ENCODE measurements at regions not wholly inside any gene's neighbourhood (a gene's known extent, or its start where the extent isn't known, plus 50 kb on each side); places are given as distances from the start of the nearest gene placed in this dataset.

DNA sequence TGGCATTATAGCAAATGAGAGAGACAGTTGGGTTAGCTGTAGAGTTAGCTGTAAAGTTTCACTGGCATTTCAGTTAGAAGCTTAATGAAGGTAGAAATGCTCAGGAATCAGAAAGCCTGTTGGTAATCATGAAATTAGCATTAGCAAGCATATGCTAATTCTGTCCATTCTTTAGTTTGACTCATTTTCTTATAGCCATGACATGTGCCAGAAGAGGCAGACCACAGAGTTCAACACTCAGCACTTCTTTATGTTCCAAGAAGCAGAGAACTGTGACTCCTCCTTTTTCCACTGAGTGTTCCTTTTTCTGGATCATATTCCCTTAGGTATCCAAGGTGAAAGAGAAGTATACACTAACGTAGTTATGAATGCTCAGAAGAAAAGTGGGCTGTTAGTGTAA is 276.2 kb upstream of the SGO1 start:
- no peak overlapping the region for H2BK120ac ChIP-seq (ENCODE audit: low read depth, low read length)
- H3K9me3 ChIP-seq (ENCODE audit: control insufficient read depth, insufficient read depth, low read length) = peaks cover 3% of the 10 kb centered on the region; the same call in 1 of the 2 replicates
- no peaks in the 10 kb centered on the region for H3K9me1 ChIP-seq (ENCODE audit: insufficient read depth, low read length)
- no peak overlapping the region for H3K4me2 ChIP-seq (ENCODE audit: low read depth, low read length)
- in situ Hi-C loops (cut with MboI; ENCODE audit: low sequenced_read_pairs) = no loop called here
- H3K4ac ChIP-seq (ENCODE audit: low read depth, low read length) = no peak overlapping the region
- no CpG with 5 or more reads among the region's 1 CpG for WGBS, 2 experiments (ENCODE audit: extremely low coverage in 2 of 2, insufficient read length in 1 of 2)
- no peak overlapping the region for H3K9ac ChIP-seq (ENCODE audit: low read depth, low read length)
- H4K8ac ChIP-seq (ENCODE audit: low read depth in 2 of 2, low read length in 2 of 2) = no peak overlapping the region
- no peak overlapping the region for H3K27ac ChIP-seq (ENCODE audit: insufficient read depth, low read length)
- dilution Hi-C loops (cut with HindIII; ENCODE audit: low sequenced_read_pairs, unreplicated experiment) = no loop called here
- no peak overlapping the region for H2AK5ac ChIP-seq (ENCODE audit: low read depth, low read length)
- no peak overlapping the region for H2AK9ac ChIP-seq (replicated peaks; ENCODE audit: low read depth, low read length, poor library complexity)
- H4K5ac ChIP-seq (ENCODE audit: low read depth, low read length) = no peak overlapping the region
- H4K20me1 ChIP-seq (ENCODE audit: insufficient read depth, low read length) = no peaks in the 10 kb centered on the region
- ChIA-PET POLR2A (ENCODE audit: unreplicated experiment) (no interaction called here), CTCF (no interaction called here)
- no peak for TF ChIP-seq CEBPB (IDR thresholded peaks at IDR 0.05; ENCODE audit: low read depth, low read length)
- TF ChIP-seq RCOR1 (IDR thresholded peaks at IDR 0.05; ENCODE audit: insufficient replicate concordance, low read length) = no peak
- no peak for TF ChIP-seq RFX5 (IDR thresholded peaks at IDR 0.05; ENCODE audit: low read depth, low read length)
- no peak for TF ChIP-seq RAD21 (IDR thresholded peaks at IDR 0.05; ENCODE audit: low read length)
- TF ChIP-seq MAFK (IDR thresholded peaks at IDR 0.05; ENCODE audit: low read depth, low read length) = no peak
- no peak for TF ChIP-seq BHLHE40 (IDR thresholded peaks at IDR 0.05; ENCODE audit: low read depth, low read length)
- TF ChIP-seq FOS (IDR thresholded peaks at IDR 0.05; ENCODE audit: low read depth, low read length) = no peak
- no peak for TF ChIP-seq ELK1 (IDR thresholded peaks at IDR 0.05; ENCODE audit: borderline replicate concordance, low read depth, low read length)
- no peak for TF ChIP-seq CTCF (conservative IDR thresholded peaks at IDR 0.05; ENCODE audit: low read depth, low read length)
- TF ChIP-seq, protein P1, sequence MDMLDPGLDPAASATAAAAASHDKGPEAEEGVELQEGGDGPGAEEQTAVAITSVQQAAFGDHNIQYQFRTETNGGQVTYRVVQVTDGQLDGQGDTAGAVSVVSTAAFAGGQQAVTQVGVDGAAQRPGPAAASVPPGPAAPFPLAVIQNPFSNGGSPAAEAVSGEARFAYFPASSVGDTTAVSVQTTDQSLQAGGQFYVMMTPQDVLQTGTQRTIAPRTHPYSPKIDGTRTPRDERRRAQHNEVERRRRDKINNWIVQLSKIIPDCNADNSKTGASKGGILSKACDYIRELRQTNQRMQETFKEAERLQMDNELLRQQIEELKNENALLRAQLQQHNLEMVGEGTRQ (IDR thresholded peaks at IDR 0.05; ENCODE audit: low read depth, low read length) = no peak
- no peak for TF ChIP-seq CHD1 (IDR thresholded peaks at IDR 0.05; ENCODE audit: low read depth, low read length)
- TF ChIP-seq MXI1 (IDR thresholded peaks at IDR 0.05; ENCODE audit: borderline replicate concordance, low read depth, low read length) = no peak
- no peak for TF ChIP-seq NFE2L2 (IDR thresholded peaks at IDR 0.05; ENCODE audit: low read depth, low read length)
- no peak for TF ChIP-seq POLR2A (IDR thresholded peaks at IDR 0.05; ENCODE audit: low read depth, low read length)
- TF ChIP-seq MAZ (IDR thresholded peaks at IDR 0.05; ENCODE audit: borderline replicate concordance, low read depth, low read length) = no peak
- no peak for TF ChIP-seq SMC3 (IDR thresholded peaks at IDR 0.05; ENCODE audit: low read depth, low read length)
- BruUV-seq (replicated peaks) = no TSS peak
- no peaks in the 10 kb centered on the region for H3K27me3 ChIP-seq (ENCODE audit: control insufficient read depth, insufficient read depth, low read length)
- intact Hi-C loops (cut with micrococcal nuclease) = no loop called here
- no peaks in the 10 kb centered on the region for H3K79me1 ChIP-seq (ENCODE audit: low read depth in 1 of 2, low read length in 2 of 2)
- DNase-seq (no peak), ATAC-seq (ENCODE audit: low read depth) (no peak)
- H3K56ac ChIP-seq (ENCODE audit: extremely low read depth, insufficient read depth, low read length) = no peak overlapping the region
- H3K14ac ChIP-seq (replicated peaks; ENCODE audit: low read depth, low read length) = no peak overlapping the region
- no peak overlapping the region for H3K4me3 ChIP-seq (ENCODE audit: insufficient read depth, low read depth, low read length)
- no peak overlapping the region for H2BK5ac ChIP-seq (ENCODE audit: low read depth, low read length, poor library complexity, severe bottlenecking)
- no peak overlapping the region for H3K18ac ChIP-seq (ENCODE audit: low read depth, low read length)
- no peak overlapping the region for H4K91ac ChIP-seq (ENCODE audit: insufficient read depth, low read depth, low read length)
- H3K4me1 ChIP-seq (ENCODE audit: control insufficient read depth, insufficient read depth, low read length) = no peaks in the 10 kb centered on the region
- H2BK20ac ChIP-seq (ENCODE audit: low read depth, low read length) = no peak overlapping the region
- H2BK15ac ChIP-seq (ENCODE audit: low read depth, low read length) = no peak overlapping the region
- no peaks in the 10 kb centered on the region for H3K36me3 ChIP-seq (ENCODE audit: control insufficient read depth, insufficient read depth, low read length)
- H3K23ac ChIP-seq (ENCODE audit: low read depth, low read length) = no peak overlapping the region
- no peak overlapping the region for H2AFZ ChIP-seq (replicated peaks; ENCODE audit: low read length, poor library complexity)
